NCI-H524 treated with DMSO at 0.1 percent for 48 hours (cell line): ENCODE measurements at regions not wholly inside any gene's neighbourhood (a gene's known extent, or its start where the extent isn't known, plus 50 kb on each side); places are given as distances from the start of the nearest gene placed in this dataset.

ENCODE experiments used
- DNase-seq: peaks from one replicate; lab custom pipeline; 2025; lab: John Stamatoyannopoulos, UW

DNA sequence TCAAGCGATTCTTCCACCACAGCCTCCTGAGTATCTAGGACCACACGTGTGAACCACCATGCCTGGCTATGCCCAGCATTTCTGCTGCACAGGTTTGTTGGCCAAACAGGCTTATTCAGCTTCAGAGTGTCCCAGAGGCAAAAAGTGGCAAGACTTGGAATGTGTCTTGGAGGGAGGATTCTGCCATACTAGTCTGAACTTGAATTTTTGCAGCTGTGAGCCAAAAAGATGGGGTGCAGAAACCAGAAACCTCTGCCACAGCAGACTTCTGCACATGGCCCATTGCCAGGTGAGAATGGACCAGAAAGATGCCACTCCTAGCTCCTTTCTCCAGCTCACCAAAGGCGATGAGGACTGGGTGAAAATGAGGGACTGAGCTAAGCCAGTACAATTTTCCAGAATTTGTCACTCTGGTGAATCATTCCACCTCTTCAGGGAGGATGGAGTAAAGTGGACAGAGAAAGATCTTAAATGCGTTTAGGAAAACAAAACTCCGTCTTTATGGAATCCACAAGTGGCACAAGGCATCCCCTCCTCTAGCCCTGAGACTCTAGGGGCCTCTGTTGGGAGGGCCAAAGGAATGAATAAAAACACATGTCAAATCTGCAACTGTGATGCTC, 369.1 kb upstream of the CLNK start:
- DNase-seq, result no peak

DNA sequence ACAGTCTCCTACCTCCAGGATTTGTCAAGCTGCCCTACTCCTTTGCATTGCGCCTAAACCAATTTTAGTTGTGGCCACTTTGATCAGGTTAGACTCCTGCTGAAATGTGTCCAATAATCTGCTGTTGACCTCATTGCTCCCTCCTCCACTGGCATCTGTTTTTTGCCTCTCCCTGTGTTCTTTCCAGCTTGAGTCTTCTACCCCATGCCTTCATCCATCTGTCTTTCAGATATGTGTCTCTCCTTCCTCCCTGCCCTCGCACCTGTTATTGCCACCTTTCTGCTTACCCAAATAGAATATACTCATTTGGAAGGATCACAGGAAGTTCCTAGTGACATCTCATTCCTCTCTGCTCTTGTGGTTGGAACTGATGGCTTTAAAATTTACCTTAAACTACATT, 366.6 kb upstream of the CLNK start:
- DNase-seq, result no peak

DNA sequence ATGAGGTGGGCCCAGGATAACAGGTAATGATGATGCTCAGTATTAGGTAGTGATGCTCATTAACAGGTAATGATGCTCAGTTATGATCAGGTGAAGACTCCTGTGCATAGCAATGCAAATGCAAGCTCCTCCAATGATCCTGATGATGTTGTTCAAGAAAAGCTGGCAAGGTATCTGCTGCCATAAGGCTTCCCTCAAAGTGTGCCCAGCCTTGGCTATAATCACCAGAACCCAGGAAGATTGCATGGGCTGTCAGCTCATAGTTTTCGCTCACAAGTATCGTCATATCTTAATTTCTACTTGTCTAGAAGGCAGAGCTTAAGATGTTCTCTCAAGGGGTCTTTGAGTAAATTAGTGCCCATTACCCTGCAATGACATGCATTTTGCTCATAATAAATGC, 366.2 kb upstream of the CLNK start:
- DNase-seq, result no peak

DNA sequence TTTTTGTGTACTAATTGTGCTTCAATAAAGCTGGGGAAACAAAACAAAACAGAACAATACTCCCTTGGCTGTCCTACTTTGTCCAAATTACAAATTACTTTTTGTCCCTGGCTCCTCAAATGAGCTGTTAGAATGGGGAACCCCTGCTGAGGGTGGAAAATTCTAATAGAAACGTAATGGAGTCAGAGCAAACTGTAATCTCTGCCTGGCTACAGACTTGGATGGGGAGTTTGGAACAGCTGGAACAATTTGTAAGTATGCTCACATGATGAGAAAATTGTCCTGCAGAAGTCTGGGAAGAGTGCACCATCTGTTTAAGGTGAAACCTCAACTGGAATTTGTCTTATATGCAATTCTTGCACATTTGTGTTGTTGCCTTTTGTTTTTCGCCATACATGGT, 364.4 kb upstream of the CLNK start:
- peak; percentile 79 for DNase-seq

DNA sequence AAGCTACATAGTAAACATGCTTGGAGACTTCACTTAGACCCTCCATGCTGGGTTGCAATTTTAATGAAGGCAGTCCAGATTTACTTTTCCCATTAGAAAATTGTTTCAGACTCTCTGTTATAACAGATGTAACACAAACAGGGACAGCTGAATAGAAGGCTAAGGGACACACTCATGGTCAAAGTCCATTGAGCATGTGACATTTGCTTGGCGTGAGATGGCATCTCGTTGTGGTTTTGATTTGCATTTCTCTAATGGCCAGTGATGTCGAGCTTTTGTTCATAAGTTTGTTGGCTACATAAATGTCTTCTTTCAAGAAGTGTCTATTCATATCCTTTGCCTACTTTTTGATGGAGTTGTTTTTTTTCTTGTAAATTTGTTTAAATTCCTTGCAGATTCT, 358.2 kb upstream of the CLNK start:
- DNase-seq, result no peak

DNA sequence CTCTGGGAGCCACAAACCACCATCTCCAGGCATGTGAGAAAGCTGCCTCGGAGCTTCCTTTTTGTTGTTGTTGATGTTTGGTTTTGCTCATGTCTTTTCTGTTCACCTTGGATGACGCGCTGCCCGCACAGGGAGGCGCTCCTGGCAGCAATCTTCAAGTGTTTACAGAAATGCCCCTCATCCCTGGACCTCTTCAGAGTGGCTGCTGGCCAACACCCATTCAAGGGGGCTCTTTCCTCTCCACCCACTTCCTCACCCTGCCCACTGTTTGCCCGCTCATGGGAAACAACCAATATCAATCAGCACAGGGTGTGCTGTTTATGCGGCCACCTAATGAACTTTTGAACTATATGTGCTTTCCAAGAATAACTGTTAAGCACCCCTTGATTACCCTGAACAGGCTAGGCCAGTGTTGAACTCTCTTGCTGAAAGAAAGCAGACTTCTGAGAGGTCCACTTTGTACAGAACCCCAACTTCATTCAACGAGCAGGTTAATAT, 355.1 kb upstream of the CLNK start:
- DNase-seq, result no peak

DNA sequence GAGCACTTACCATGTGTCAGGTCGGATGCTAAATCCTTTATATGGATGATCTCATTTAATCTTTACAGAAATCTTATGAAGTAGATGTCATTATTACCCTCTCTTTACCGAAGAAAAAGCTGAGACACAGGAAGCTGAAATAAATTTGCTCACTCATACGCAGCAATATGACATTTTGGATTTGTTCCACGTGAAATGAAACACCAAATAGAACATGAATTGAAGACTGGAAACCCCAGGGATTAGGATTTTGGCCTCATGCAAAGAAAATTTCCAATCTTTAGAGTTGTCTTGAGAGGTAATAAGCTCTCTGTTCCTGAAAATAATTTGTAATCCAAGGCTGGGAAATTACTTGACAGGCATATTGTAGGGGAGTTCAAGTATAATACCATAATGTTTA, 354.4 kb upstream of the CLNK start:
- DNase-seq, result peak; percentile 17

DNA sequence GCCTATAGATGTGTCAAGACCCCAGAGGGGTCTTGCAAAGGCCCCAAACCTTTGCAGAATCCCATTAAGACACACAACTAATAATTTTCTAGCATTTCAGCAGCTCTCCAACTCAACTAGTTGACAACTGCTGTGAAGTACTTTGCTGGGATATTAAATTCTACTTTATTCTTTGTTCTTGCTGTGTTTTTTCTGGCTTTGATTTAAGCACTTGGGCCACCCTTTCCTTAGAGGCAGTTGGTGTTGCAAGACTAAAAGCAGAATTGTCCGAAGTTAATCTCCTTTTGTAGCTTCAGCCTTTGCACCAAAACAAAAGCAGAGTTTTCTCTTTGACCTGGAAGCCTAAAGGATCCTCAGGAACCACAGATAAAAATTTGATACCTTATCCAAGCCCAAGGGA, 353.1 kb upstream of the CLNK start:
- no peak for DNase-seq

DNA sequence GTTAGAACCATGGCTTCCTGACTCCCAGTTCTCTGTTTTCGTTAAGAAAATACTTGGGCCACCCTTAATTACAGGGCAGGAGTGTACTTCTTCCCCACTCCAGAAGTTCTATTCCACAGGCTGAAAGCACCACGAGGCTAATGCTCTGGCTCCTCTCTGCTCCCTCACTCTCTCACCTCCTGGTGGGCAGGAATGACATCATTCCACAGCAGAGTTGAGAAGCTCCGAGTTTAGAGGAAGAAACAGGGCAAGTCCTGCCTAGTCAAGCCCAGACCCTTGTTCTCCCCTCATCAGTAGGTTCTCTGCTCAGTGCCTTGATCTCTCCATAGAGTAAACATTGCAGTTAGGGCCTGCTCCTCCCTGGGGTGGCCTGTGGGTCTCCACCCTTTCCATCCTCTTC, 343.8 kb upstream of the CLNK start:
- no peak for DNase-seq

DNA sequence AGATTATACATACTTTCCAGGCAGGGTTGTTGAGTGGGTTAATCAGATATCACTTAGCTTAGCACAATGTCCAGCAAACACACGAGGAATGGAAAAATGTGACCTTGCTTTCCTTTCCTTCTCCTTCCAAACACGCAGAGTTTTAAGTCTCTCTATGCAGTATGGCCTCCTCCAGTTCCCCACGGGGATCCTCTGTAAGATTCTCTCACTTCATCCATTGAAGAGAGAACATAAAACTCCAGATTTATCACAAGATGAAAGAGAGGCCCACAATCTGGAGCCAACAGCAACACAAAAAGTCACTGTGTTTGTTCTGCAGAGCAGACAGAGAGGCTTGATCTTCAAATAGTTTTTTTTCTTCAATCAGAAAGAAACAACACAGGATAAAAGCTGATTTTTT, 336.8 kb upstream of the CLNK start:
- no peak for DNase-seq

DNA sequence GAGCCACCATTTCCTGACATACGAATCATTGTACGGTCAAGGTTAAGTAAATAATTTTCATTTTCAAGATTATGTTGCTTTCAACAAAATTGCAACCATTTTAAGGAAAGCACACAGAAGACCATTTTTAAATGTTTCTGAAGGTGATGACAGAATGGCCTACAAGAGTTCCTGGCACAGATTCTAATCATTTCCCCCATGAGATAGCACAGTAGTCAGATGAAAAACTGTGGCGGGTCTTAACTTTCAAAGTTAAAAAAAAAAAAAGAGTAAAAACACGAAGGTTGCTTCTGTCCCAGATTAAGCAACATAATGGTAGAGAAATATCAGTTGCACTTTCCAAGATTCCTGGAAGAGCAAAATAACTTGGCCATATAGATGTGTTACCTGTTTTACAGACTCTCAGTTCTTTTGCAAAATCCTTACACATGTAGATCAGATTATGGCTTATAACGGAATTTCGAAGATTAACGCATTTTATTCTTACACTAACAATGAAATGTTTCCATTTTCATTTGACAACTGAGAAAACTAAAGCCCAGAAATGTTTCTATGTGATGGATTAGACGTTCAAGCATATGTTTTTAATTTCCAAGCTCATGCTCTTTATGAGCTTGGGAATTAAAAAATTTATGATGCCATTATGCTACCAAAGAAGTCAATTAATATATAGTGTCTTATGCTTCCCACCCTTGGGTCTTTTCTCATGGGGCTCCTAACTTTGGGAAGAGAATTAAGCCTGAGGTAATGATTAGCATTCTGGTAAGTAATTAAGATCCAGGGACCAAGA, 335.1 kb upstream of the CLNK start:
- no peak for DNase-seq

DNA sequence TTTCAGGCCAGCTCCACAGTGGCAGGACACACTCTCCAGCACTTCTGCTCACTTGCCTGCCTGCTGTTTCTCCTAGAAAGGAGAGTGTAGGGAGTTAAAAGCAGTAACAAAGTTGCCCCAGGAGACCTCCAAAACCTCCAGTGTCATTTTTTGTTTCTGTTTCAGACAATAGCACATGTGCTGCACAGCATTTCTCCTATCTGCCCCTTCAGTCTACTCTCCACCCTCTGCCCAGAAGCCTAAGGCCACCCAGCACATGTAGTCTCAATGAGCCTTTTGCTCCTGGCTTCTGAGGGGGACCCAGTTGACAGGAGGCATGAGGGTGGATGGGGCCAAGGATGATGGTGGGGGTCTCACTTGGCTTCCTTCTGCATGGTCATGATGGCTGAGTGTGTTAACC, 329.6 kb upstream of the CLNK start:
- no peak for DNase-seq

DNA sequence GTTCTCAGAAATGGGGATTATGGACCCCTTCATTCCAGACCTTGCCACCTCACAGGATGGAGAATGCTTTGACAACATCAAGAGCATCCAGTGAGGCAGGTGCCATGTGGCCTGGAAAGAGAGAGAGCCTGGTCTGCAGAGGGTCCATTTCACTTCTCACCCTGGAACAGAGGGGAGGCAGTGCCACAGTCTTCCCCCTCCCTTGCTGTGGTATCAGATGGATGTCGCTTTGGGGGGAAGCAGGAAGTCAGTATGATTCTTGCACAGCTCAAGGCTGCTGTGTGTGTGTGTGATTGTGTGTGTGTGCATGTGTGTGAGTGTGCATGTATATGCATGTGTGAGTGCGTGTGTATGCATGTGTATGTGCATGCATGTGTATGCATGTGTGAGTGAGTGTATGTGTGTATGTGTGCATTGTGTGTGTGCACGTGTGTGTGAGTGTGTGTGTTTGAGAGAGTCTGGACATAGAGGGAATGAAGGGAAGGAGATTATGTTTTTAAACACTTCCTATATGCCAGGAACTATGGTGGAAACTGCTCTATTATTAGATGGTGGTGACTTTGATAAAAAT, 328.6 kb upstream of the CLNK start:
- DNase-seq, result no peak

DNA sequence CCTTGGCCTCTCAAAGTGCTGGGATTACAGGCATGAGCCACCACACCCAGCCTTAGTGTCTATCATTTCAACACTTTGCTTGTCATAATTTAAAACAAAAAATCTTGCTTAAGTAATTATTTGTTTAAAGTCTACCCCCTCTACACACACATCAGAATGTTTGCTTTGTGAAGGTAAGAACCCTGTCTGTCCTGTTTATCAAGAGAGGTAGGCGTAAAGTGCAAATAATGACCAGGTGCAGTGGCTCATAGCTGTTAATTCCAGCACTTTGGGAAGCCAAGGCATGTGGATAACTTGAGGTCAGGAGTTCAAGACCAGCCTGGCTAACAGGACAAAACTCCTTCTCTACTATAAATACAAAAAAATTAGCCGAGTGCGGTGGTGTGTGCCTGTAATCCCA, 326.7 kb upstream of the CLNK start:
- DNase-seq, result no peak

DNA sequence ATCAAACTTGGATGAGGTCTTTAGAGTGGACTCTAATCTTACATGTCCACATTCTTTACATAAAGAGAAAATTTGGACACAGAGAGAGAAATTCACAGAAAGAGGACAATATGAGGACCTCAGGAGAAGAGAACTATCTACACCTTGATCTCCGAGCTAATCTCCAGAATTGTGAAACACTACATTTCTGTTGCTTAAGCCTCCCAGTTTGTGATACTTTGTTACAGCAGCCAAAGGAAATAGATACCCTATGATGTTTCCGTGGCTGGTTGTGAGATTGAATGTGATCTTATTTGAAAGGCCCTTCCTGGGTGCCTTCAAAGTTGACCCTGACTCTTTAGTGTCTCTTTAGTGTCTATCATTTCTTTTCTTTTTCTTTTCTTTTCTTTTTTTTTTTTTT, 326.1 kb upstream of the CLNK start:
- no peak for DNase-seq

DNA sequence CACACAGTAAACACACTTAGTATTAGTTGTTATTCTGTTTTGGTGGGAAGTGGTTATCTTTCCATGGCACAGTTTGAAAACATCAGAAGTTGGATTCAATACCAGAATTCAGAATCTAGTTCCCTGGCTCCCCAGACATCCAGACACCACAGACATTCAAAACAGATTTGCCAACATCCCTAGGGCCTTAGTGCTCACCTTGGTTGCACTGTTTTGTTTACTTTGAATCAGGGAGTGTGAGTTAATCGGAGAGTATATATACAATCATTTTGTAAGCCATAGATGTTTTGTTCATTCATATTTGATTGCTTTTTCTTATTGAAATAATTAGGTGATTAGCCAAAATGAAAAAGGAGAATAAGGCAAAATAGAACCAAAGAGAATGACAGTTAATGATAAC, 324.7 kb upstream of the CLNK start:
- DNase-seq, result no peak

DNA sequence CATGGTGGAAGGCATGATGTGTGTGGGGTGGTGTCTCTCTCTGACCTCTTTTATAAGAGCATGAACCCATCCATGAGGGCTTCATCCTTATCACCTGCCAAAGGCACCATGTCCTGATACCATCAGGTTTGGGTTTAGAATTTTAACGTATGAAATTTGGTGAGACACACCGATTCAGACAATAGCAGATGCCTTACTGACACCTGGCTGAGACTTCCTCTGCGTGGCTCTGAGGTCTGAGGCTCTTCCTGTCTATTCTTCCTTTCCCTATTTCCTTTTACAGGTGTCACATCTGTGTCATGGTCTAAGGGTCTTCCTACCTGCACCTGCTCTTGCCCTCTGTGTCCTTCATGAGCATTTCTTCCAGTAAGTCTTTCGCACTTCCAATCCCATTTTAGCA, 320.7 kb upstream of the CLNK start:
- no peak for DNase-seq

DNA sequence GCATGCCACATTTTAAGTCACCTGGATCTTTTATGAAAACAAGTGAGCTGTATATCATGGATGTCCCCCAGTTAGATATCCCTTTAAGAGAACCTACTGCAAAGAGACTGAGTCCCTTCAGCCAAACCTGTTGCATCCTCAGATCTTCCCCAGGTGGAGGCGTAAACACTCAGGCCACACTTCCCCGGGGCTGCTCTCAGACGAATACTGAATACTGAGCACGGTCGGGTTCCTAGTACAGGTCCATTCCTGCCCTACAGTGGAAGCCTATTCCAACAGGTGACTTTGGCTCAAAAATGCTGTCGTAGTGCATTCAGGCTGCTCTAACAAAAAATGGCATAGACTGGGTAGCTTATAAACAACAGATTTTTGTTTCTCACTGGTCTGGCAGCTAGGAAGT, 320.2 kb upstream of the CLNK start:
- no peak for DNase-seq

DNA sequence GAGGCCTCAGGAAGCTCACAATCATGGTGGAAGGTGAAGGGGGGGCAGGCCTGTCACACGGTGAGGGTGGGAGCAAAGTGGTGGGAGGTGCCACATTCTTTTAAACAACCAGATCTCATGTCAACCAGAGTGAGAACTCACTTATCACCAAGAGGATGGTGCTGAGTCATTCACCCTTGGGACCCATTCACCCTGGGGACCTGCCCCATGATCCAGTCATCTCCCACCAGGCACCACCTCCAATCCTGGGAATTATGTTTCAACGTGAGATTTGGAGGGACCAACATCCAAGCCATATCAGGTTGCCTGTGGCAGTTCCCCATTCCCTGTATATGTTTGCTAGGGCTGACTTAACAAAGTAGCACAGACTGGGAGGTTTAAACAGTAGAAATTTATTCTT, 318.4 kb upstream of the CLNK start:
- DNase-seq, result no peak

DNA sequence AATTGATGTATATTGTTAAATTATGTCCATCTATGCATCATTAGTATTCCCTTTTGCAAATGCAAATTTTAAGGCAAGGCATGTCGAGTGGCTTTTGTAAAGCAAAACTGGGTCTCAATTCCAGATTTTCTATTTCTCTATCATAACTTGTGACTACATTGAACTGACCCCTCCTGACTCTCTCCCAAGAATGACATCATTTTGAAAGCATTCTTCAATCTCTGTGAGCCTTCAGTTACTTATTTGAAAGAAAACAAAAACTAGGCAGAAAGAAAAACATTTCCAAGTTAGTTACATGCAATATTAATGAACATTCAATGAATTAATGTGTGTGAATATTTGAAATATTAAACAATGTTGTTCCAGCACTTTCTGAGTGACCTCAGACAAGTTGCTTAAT, 314.3 kb upstream of the CLNK start:
- DNase-seq, result no peak

DNA sequence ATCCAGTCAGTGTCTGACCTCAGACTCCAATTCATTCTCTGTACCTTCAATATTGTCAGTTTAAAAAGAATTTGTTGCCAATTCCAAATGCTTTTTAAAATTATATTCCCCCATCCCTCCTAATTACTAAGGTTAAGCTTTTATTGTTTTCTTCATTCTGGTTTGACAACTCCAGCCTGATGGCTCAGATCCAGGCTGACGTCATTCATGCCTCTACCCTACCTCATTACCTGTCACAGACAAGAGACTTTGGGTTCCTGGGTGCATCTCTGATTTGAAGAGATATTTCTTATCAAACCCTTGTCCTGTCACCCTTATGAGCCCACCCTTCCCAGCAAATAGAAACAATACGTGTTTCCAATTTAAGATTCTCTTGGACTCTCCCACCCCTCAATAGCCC, 300.2 kb upstream of the CLNK start:
- DNase-seq, result no peak

DNA sequence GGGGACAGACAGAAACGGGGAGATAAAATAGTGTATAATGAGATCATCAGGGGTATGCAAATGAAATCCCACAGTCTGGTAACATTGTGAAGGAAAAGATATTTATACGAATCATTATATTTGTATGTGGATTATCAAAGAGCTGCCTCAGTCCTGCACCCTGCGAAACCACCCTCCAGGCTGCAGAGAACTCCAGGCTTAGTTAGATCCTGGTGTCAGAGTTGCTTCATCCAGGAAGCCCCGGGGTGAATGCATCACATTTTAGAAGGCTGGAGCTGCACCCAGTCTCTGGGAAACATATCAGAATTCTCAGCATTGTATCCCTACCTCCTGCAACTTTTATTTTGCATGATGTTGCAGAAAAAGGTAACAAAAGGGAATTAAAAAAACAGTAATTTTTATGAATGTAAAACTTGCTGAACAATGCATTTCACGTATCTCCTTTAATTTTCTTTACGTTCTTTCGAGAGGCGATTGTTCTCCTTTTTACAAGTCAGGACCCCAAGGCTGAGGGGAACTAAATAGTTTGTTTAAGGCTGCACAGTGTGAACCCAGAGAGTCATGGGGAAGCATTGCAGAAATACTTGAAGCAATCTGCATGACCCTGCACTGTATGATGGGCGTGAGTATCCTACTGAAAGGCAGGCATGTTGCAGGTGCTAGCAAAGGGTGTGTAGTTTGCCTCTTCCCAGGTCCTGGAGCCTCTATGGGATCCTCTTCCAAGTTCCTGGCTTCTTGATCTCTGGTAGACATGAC, 299.5 kb upstream of the CLNK start:
- DNase-seq, result no peak

DNA sequence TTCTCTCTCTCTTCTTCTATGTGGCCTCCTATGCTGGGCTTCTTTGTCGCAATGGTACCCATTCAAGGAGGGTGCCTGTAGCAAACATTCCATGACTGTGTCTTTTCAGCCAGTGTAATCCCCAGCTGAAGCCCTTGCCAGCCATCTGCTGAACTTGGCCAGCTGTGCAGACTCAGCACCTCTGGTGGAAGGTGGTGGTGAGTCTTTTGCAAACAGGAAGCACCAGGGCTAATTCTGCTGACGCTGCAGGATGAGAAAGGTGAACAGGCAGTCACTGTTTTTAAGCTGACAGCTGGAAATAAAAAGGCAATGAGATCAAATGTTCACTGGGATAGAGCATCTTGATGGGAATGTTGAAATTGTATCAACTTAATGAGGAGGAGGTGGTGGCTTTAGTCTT, 298.7 kb upstream of the CLNK start:
- no peak for DNase-seq
